ENCODE measurements at regions not wholly inside any gene's neighbourhood (a gene's known extent, or its start where the extent isn't known, plus 50 kb on each side); places are given as distances from the start of the nearest gene placed in this dataset.

DNA sequence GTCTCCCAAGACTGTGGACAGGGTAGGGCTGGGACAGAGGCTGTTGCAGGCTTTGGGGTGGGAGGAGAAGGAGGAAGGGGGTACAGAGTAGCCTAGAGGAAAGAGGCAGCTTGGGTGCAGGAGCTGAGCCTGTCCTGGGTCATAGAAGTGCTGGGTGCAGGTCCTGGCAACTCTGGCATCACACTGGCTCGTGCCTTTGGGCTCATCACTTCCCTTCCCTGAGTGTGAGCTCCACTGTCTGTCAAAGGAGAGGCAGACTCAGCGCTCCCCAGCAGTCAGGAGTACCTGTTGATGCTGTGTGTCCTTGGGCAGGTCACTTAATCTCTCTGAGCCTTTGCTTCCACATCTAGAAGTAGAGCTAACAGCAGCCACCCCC, 157.1 kb downstream of the PTPRU start:
- no peaks in the 10 kb centered on the region for H4K20me1 ChIP-seq (ENCODE audit: insufficient read depth)
- H3K4me3 ChIP-seq (ENCODE audit: low read length): no peak overlapping the region
- no peaks in the 10 kb centered on the region for H3K36me3 ChIP-seq (ENCODE audit: insufficient read depth, low read length)
- no peak overlapping the region for H2AFZ ChIP-seq (ENCODE audit: low read depth, low read length)
- no peaks in the 10 kb centered on the region for H3K9me2 ChIP-seq (ENCODE audit: insufficient read depth, low read length)
- no peak overlapping the region for H3K27ac ChIP-seq (ENCODE audit: low read length)
- no peaks in the 10 kb centered on the region for H3F3A ChIP-seq (ENCODE audit: insufficient read depth, low read length, poor library complexity, severe bottlenecking)
- no peak for TF ChIP-seq EP300 (conservative IDR thresholded peaks at IDR 0.05; ENCODE audit: poor library complexity, severe bottlenecking)
- no peak for TF ChIP-seq MXI1 (conservative IDR thresholded peaks at IDR 0.05; ENCODE audit: poor library complexity, severe bottlenecking)
- H3K79me2 ChIP-seq (replicated peaks; ENCODE audit: insufficient read depth, low read length): no peaks in the 10 kb centered on the region
- H3K27me3 ChIP-seq (ENCODE audit: insufficient read depth, low read depth, low read length): no peaks in the 10 kb centered on the region
- H3K4me2 ChIP-seq (ENCODE audit: low read length): no peak overlapping the region
- no peak overlapping the region for H3K9ac ChIP-seq (ENCODE audit: low read length)
- no peaks in the 10 kb centered on the region for H3K9me3 ChIP-seq (ENCODE audit: low read length)

DNA sequence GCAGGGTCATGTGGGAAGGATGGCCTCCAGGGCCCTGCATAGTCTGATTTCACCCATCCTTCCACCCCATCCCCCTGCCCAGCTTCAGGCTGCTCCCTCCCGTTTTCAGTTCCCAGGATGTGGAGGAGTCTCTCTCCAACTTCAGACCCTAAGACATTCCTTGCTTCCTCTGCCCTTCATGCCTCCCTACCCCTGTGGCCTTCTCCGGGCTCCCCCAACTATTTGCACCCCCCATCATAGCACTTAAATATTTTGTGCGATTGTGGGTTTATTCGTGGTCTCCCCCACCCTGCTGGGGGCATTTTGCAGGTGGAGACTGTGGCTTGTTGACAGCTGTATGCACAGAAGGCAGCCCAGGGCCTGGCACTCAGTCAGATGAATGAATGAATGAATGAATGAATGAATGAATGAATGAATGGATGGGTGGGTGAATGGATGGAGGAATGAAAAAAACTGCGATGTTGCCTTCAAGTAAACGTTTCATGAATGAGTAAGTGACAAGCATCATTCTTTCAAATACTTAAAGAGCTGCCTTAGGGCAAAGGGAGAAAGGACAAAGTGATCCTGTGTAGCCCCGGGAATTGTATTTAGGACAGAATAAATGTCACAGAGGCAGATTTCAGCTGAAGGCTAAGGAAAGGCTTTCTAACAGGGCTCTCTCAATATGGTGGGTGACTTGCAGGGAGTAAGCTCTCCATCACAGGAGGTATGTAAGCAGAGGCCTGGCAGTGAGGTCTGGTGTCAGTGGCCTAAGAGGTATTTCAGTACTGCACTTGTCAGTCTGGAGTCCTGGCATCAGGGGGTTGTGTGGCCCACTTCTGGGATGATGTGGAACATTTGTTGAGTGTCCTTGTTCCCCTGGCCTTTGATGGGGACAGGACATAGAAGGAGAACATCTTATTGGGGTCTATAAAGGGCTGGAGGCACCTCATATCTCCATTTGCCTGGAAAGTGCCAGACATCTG, 156.4 kb downstream of the PTPRU start:
- Histone ChIP-seq H3K27me3 (ENCODE audit: insufficient read depth, low read depth, low read length) (no peaks in the 10 kb centered on the region), H3K9me3 (ENCODE audit: low read length) (no peaks in the 10 kb centered on the region), H3K36me3 (ENCODE audit: insufficient read depth, low read length) (no peaks in the 10 kb centered on the region), H3K9me2 (ENCODE audit: insufficient read depth, low read length) (no peaks in the 10 kb centered on the region), H3K27ac (ENCODE audit: low read length) (no peak overlapping the region), H2AFZ (ENCODE audit: low read depth, low read length) (no peak overlapping the region), H3K4me3 (ENCODE audit: low read length) (no peak overlapping the region), H4K20me1 (ENCODE audit: insufficient read depth) (no peaks in the 10 kb centered on the region), H3K79me2 (replicated peaks; ENCODE audit: insufficient read depth, low read length) (no peaks in the 10 kb centered on the region), H3F3A (ENCODE audit: insufficient read depth, low read length, poor library complexity, severe bottlenecking) (no peaks in the 10 kb centered on the region), H3K4me2 (ENCODE audit: low read length) (no peak overlapping the region), H3K9ac (ENCODE audit: low read length) (no peak overlapping the region)
- no peak for TF ChIP-seq RAD21 (conservative IDR thresholded peaks at IDR 0.05)
- TF ChIP-seq POLR2AphosphoS5 (IDR thresholded peaks at IDR 0.05): no peak
- TF ChIP-seq TAF1 (IDR thresholded peaks at IDR 0.05; ENCODE audit: low read depth): no peak
- no peak for TF ChIP-seq MXI1 (conservative IDR thresholded peaks at IDR 0.05; ENCODE audit: poor library complexity, severe bottlenecking)
- TF ChIP-seq SMC3 (conservative IDR thresholded peaks at IDR 0.05; ENCODE audit: poor library complexity): no peak
- TF ChIP-seq, protein P1, sequence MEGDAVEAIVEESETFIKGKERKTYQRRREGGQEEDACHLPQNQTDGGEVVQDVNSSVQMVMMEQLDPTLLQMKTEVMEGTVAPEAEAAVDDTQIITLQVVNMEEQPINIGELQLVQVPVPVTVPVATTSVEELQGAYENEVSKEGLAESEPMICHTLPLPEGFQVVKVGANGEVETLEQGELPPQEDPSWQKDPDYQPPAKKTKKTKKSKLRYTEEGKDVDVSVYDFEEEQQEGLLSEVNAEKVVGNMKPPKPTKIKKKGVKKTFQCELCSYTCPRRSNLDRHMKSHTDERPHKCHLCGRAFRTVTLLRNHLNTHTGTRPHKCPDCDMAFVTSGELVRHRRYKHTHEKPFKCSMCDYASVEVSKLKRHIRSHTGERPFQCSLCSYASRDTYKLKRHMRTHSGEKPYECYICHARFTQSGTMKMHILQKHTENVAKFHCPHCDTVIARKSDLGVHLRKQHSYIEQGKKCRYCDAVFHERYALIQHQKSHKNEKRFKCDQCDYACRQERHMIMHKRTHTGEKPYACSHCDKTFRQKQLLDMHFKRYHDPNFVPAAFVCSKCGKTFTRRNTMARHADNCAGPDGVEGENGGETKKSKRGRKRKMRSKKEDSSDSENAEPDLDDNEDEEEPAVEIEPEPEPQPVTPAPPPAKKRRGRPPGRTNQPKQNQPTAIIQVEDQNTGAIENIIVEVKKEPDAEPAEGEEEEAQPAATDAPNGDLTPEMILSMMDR (IDR thresholded peaks at IDR 0.05; ENCODE audit: poor library complexity, severe bottlenecking): no peak
- no peak for TF ChIP-seq EZH2 (IDR thresholded peaks at IDR 0.05; ENCODE audit: borderline replicate concordance, insufficient read depth, low read length, poor library complexity, severe bottlenecking)
- TF ChIP-seq, protein P2, sequence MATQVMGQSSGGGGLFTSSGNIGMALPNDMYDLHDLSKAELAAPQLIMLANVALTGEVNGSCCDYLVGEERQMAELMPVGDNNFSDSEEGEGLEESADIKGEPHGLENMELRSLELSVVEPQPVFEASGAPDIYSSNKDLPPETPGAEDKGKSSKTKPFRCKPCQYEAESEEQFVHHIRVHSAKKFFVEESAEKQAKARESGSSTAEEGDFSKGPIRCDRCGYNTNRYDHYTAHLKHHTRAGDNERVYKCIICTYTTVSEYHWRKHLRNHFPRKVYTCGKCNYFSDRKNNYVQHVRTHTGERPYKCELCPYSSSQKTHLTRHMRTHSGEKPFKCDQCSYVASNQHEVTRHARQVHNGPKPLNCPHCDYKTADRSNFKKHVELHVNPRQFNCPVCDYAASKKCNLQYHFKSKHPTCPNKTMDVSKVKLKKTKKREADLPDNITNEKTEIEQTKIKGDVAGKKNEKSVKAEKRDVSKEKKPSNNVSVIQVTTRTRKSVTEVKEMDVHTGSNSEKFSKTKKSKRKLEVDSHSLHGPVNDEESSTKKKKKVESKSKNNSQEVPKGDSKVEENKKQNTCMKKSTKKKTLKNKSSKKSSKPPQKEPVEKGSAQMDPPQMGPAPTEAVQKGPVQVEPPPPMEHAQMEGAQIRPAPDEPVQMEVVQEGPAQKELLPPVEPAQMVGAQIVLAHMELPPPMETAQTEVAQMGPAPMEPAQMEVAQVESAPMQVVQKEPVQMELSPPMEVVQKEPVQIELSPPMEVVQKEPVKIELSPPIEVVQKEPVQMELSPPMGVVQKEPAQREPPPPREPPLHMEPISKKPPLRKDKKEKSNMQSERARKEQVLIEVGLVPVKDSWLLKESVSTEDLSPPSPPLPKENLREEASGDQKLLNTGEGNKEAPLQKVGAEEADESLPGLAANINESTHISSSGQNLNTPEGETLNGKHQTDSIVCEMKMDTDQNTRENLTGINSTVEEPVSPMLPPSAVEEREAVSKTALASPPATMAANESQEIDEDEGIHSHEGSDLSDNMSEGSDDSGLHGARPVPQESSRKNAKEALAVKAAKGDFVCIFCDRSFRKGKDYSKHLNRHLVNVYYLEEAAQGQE (IDR thresholded peaks at IDR 0.05; ENCODE audit: borderline replicate concordance): no peak
- no peak for TF ChIP-seq EP300 (conservative IDR thresholded peaks at IDR 0.05; ENCODE audit: poor library complexity, severe bottlenecking)

Data from neural cell (in vitro differentiated cells).